ENCODE measurements at regions not wholly inside any gene's neighbourhood (a gene's known extent, or its start where the extent isn't known, plus 50 kb on each side); places are given as distances from the start of the nearest gene placed in this dataset.
"Not testable (repeated sequence)": the region's sequence is repeated elsewhere in the genome, so short reads cannot be mapped to it uniquely, and the experiment has no call there.

GRCh38 chr1:88519156-88519555 lies 164.9 kb upstream of the PKN2 start:
- DNase-seq, result no peak

GRCh38 chr1:88523854-88524528 lies 160.1 kb upstream of the PKN2 start:
- DNase-seq, result no peak

GRCh38 chr1:88526456-88526855 lies 157.6 kb upstream of the PKN2 start:
- no peak for DNase-seq

GRCh38 chr1:88528792-88529191 lies 155.3 kb upstream of the PKN2 start:
- DNase-seq, result no peak

- no peak for DNase-seq
These were observed 154.5 kb upstream of the PKN2 start for GRCh38 chr1:88529581-88529980.

- DNase-seq, result no peak
These were observed 153.8 kb upstream of the PKN2 start for GRCh38 chr1:88530246-88530645.

- DNase-seq, result no peak
These were observed 146.3 kb upstream of the PKN2 start for GRCh38 chr1:88537787-88538186.

- DNase-seq, result no peak
These were observed 145.7 kb upstream of the PKN2 start for GRCh38 chr1:88538222-88538899.

- no peak for DNase-seq
These were observed 143.8 kb upstream of the PKN2 start for GRCh38 chr1:88540255-88540654.

GRCh38 chr1:88541596-88541995 lies 142.5 kb upstream of the PKN2 start:
- DNase-seq, result no peak

- DNase-seq, result no peak
These were observed 139.9 kb upstream of the PKN2 start for GRCh38 chr1:88544195-88544594.

- no peak for DNase-seq
These were observed 134.5 kb upstream of the PKN2 start for GRCh38 chr1:88549536-88549935.

GRCh38 chr1:88552226-88552625 lies 131.8 kb upstream of the PKN2 start:
- no peak for DNase-seq

GRCh38 chr1:88557014-88557413 lies 127.1 kb upstream of the PKN2 start:
- DNase-seq, result no peak

GRCh38 chr1:88560621-88561020 lies 123.5 kb upstream of the PKN2 start:
- DNase-seq, result no peak

GRCh38 chr1:88562991-88563390 lies 121.1 kb upstream of the PKN2 start:
- DNase-seq, result no peak

- DNase-seq, result no peak
These were observed 117.3 kb upstream of the PKN2 start for GRCh38 chr1:88566615-88567387.

GRCh38 chr1:88571506-88571905 lies 112.6 kb upstream of the PKN2 start:
- no peak for DNase-seq

GRCh38 chr1:88579598-88579997 lies 104.5 kb upstream of the PKN2 start:
- no peak for DNase-seq

GRCh38 chr1:88581703-88582102 lies 102.4 kb upstream of the PKN2 start:
- DNase-seq, result no peak

GRCh38 chr1:88593358-88593757 lies 90.7 kb upstream of the PKN2 start:
- no peak for DNase-seq

- peak in 1 of 2 experiments; percentile 6 for DNase-seq
These were observed 88.6 kb upstream of the PKN2 start for GRCh38 chr1:88595355-88596002.

- DNase-seq, result not testable (repeated sequence)
These were observed 86.1 kb upstream of the PKN2 start for GRCh38 chr1:88597973-88598372.
